WERI-Rb-1 (cell line): ENCODE measurements at regions not wholly inside any gene's neighbourhood (a gene's known extent, or its start where the extent isn't known, plus 50 kb on each side); places are given as distances from the start of the nearest gene placed in this dataset.

ENCODE experiments used
- DNase-seq: peaks from one replicate; pipeline ENCODE4 v3.0.0-alpha.2; 2020
- H3K27ac ChIP-seq: fragments of 250-450 bp; sonication (Bioruptor Pico); 2 replicates; pipeline ENCODE4 v1.5.1; 2020; ENCODE audit warnings: mild to moderate bottlenecking, moderate library complexity
- H3K27me3 ChIP-seq: fragments of 250-450 bp; sonication (Bioruptor Pico); 2 replicates; pipeline ENCODE4 v1.5.1; 2021; ENCODE audit warnings: mild to moderate bottlenecking, low read depth, moderate library complexity; ENCODE audit not compliant: insufficient read depth, severe bottlenecking
- H3K36me3 ChIP-seq: fragments of 250-450 bp; sonication (Bioruptor Pico); 2 replicates; pipeline ENCODE4 v1.5.1; 2020; ENCODE audit warnings: mild to moderate bottlenecking, moderate library complexity
- H3K4me3 ChIP-seq: 2 replicates; pipeline ENCODE4 v1.5.1; 2011; ENCODE audit warnings: low read depth, mild to moderate bottlenecking, control low read depth, low read length
- H3K9me3 ChIP-seq: fragments of 250-450 bp; sonication (Bioruptor Pico); 2 replicates; pipeline ENCODE4 v1.5.1; 2021; ENCODE audit warnings: mild to moderate bottlenecking, moderate library complexity; ENCODE audit not compliant: severe bottlenecking
- TF ChIP-seq, protein P1 (sequence below): IDR thresholded peaks from 2 replicates; pipeline ENCODE4 v1.5.1; 2011; ENCODE audit warnings: low read depth, mild to moderate bottlenecking, control low read depth, inconsistent platforms, low read length

DNA sequence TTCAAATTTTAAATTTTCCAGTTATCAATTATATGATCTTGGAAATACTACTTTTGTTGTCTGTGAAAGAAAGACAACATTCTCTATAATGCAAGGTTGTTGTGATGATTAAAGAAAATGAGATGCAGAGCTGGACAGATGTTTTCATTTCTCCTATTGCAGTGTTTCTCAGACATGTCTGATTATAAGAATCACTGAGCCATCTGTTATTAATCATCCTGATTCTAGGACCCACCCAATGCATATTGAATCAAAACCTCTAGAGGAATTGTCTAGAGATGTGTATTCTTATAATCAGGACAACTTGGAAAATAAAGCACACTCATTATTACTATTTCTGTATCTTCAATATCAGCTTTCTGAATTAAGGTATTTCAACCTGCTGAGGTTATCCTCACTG is 121.1 kb upstream of the ASTN2 start:
- DNase-seq = no peak
- no peaks in the 10 kb centered on the region for H3K9me3 ChIP-seq
- H3K4me3 ChIP-seq = no peak overlapping the region
- H3K36me3 ChIP-seq = no peaks in the 10 kb centered on the region
- H3K27ac ChIP-seq = no peak overlapping the region
- TF ChIP-seq, protein P1, sequence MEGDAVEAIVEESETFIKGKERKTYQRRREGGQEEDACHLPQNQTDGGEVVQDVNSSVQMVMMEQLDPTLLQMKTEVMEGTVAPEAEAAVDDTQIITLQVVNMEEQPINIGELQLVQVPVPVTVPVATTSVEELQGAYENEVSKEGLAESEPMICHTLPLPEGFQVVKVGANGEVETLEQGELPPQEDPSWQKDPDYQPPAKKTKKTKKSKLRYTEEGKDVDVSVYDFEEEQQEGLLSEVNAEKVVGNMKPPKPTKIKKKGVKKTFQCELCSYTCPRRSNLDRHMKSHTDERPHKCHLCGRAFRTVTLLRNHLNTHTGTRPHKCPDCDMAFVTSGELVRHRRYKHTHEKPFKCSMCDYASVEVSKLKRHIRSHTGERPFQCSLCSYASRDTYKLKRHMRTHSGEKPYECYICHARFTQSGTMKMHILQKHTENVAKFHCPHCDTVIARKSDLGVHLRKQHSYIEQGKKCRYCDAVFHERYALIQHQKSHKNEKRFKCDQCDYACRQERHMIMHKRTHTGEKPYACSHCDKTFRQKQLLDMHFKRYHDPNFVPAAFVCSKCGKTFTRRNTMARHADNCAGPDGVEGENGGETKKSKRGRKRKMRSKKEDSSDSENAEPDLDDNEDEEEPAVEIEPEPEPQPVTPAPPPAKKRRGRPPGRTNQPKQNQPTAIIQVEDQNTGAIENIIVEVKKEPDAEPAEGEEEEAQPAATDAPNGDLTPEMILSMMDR = no peak
- no peaks in the 10 kb centered on the region for H3K27me3 ChIP-seq

DNA sequence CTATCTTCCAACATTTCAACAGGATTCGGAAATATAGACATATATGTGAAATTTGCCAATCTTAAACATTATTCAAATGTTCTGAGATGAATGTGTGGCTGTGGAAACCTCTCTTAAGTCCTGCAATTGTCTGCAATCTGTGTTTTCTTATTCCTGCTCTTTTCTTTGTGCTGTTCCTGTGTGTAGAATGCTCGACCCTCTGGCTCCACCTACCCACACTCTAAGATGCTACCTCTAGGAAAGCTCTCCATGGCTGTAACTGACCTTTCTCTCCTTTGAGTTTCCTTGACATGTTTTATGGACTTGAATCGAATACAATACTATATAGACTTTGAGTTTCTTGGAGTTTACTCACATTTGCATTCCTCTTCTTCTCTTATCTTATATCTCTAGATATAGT is 120.6 kb upstream of the ASTN2 start:
- TF ChIP-seq, protein P1 = peak; percentile 58
- no peak overlapping the region for H3K4me3 ChIP-seq
- no peaks in the 10 kb centered on the region for H3K9me3 ChIP-seq
- H3K27me3 ChIP-seq = no peaks in the 10 kb centered on the region
- no peaks in the 10 kb centered on the region for H3K36me3 ChIP-seq
- peak; percentile 58 for DNase-seq
- H3K27ac ChIP-seq = peak overlapping the region; percentile 22

DNA sequence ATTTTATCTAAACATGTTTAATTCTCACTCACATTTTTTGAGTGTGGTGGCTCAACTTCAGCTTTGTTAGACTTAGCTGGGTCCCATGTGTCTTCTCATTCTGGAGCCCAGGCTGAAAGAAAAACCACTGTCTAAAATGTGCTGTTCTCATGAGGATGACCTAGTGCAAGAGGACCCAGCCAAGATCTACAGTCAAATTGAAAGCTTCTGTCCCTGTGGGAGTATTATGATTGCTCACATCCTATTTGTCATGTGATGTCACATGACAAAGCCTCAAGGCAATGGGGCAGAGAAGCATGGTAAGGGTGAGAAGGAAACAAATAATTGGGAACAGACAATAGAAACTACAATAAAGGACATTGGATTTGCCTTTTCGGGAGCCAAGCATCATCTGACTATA is 113.4 kb upstream of the ASTN2 start:
- Histone ChIP-seq H3K4me3 (no peak overlapping the region), H3K27ac (no peak overlapping the region), H3K27me3 (no peaks in the 10 kb centered on the region), H3K36me3 (no peaks in the 10 kb centered on the region), H3K9me3 (peaks cover 6% of the 10 kb centered on the region)
- no peak for DNase-seq
- TF ChIP-seq, protein P1 = no peak

DNA sequence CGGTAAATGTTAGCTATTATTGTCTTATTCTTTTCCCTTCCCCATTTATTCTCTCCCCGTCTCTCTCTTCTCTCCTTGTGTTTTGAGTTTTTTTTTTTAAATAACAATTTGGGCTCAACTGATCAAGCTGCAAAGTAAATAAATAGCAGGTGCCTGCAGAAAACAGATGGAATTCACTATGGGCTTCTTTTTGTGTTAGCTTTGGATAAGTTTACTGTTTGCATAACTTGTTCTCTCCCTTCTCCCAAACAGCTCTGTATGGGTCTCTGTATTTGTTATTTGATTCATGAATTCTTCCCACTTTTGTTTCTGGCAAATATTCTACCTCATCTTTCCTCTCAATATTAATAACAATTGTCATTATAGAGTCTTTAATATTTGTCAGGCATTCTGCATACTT is 111.8 kb upstream of the ASTN2 start:
- no peak overlapping the region for H3K27ac ChIP-seq
- TF ChIP-seq, protein P1 = no peak
- no peaks in the 10 kb centered on the region for H3K27me3 ChIP-seq
- H3K4me3 ChIP-seq = no peak overlapping the region
- DNase-seq = no peak
- peaks cover 6% of the 10 kb centered on the region for H3K9me3 ChIP-seq
- no peaks in the 10 kb centered on the region for H3K36me3 ChIP-seq

DNA sequence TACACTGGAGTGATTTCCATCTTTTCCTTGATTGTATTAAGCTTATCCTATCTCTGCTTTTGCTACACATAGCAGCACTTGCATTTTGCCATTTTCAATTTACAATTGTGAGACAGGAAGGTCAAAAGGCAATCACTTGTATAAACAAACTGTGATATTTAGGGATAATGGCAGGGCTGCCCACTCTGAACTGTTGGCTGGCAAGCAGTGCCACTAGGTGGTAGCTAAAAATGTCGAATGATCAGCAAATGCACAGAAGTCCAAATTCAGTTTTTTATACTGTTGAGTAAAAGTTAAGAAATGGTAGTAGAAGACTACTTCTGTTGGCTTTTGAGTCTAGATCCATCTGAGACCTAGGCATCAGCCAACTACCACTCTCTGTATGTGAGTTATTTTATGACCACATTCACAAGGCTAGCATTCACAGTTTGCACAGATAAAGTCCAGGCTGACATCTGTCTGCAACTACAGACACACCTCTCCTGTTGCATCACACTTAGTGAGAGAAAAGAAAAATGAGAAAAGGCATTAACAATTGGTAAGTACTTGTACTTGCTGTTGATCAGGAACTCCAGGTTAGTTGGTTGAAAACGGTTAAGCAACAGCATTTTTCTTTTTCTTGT is 108.8 kb upstream of the ASTN2 start:
- TF ChIP-seq, protein P1 = no peak

DNA sequence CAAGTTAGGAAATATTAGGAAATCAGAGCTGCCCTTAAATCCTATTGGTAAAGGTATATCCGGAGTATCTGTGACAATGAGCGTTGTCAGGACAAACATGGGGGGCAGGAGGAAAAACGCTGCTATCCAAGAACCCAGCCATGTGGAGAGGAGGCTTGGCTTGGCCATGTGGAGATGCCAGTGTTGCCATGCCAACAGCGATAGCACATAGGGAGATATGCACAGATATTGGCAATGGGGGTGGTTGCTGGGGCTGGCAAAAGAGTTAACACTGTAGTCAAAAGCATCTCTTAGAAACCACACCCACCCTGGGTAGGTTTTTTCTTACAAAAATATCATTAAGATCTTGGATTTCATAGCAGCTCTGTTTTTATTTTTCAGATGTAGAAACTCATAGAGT is 106.4 kb upstream of the ASTN2 start:
- Histone ChIP-seq H3K4me3 (no peak overlapping the region), H3K9me3 (peaks cover 6% of the 10 kb centered on the region), H3K27me3 (no peaks in the 10 kb centered on the region), H3K36me3 (no peaks in the 10 kb centered on the region), H3K27ac (no peak overlapping the region)
- DNase-seq = no peak
- TF ChIP-seq, protein P1 = no peak

More for the DNA sequence above, 108.8 kb upstream of the ASTN2 start:
- no peaks in the 10 kb centered on the region for H3K36me3 ChIP-seq
- no peak overlapping the region for H3K27ac ChIP-seq
- DNase-seq = no peak
- peaks cover 6% of the 10 kb centered on the region for H3K9me3 ChIP-seq
- no peak overlapping the region for H3K4me3 ChIP-seq
- no peaks in the 10 kb centered on the region for H3K27me3 ChIP-seq
